ENCODE measurements at regions not wholly inside any gene's neighbourhood (a gene's known extent, or its start where the extent isn't known, plus 50 kb on each side); places are given as distances from the start of the nearest gene placed in this dataset.

DNA sequence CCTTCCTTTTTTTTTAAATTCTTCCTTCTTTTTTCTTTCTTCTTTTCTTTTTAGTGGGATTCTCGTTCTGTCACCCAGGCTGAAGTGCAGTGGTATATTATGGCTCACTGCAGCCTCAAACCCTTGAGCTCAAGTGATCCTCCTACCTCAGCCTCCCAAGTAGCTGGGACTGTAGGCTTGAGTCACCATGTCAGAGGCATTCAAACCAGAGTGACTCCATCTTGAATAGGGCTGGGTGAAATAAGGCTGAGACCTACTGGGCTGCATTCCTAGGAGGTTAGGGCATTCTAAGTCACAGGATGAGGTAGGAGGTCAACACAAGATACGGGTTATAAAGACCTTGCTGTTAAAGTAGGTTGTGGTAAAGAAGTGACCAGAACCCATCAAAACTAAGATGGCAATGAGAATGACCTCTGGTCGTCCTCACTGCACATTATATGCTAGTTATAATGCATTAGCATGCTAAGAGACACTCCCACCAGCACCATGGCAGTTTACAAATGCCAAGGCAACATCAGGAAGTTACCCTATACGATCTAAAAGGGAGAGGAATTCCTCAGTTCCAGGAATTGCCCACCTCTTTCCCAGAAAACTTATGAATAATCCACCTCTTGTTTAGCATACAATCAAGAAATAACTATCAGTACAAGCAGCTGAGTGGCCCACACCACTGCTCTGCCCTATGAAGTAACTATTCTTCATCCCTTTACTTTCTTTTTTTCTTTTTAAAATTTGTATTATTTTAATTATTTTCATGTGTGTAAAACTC lies 99.0 kb upstream of the ITGB1 start:
- Histone ChIP-seq H3K27ac (ENCODE audit: control insufficient read depth, insufficient read depth, low read length) (no peak overlapping the region), H3K27me3 (ENCODE audit: control insufficient read depth, extremely low read depth, insufficient read depth, low read length) (no peaks in the 10 kb centered on the region), H3K9me1 (ENCODE audit: control insufficient read depth, extremely low read depth, insufficient read depth, low read length) (no peaks in the 10 kb centered on the region), H3K4me1 (ENCODE audit: control insufficient read depth, extremely low read depth, insufficient read depth, low read length) (no peaks in the 10 kb centered on the region), H3K9ac (ENCODE audit: control insufficient read depth, extremely low read depth, insufficient read depth, low read length) (no peak overlapping the region), H4K20me1 (ENCODE audit: control insufficient read depth, extremely low read depth, insufficient read depth, low read length) (no peaks in the 10 kb centered on the region), H3K4me2 (ENCODE audit: control insufficient read depth, extremely low read depth, insufficient read depth, low read depth, low read length) (no peak overlapping the region), H3K79me2 (ENCODE audit: control insufficient read depth, insufficient read depth, low read length) (no peaks in the 10 kb centered on the region), H3K4me3 (ENCODE audit: control insufficient read depth in 2 of 3, extremely low read depth in 1 of 3, insufficient read depth in 2 of 3, low read depth in 1 of 3, low read length in 3 of 3) (no peak overlapping the region), H3K9me3 (ENCODE audit: control insufficient read depth, low read depth, low read length) (no peaks in the 10 kb centered on the region), H3K36me3 (ENCODE audit: control insufficient read depth in 2 of 2, extremely low read depth in 1 of 2, insufficient read depth in 2 of 2, low read length in 2 of 2) (no peaks in the 10 kb centered on the region), H2AFZ (ENCODE audit: control insufficient read depth, low read length) (no peak overlapping the region)
- TF ChIP-seq EZH2 (IDR thresholded peaks at IDR 0.05; ENCODE audit: low read length): no peak
- DNase-seq (ENCODE audit: low read depth, low spot score): no peak
- dilution Hi-C loops (cut with MboI; ENCODE audit: extremely low pct_ligation_motif_present, low sequenced_read_pairs): no loop called here
- FAIRE-seq: no peak

DNA sequence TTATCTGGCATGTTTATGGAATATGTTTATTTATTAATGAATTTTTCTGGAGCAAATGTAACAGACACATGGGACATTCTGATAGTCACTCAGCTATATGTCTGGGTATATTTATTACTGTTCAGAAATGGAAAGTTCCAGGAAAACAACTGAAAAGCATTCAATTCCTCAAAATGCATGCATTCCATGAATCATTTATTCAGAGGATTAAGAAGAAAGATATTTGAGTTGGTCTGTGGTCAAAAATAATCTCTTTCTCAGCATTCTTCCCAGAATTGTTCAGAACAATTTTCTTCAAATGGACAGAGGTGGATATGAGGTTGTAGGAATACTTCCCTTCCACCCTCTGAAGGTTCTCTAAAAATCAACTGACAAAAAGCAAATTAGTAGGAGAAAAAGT lies 97.6 kb upstream of the ITGB1 start:
- dilution Hi-C loops (cut with MboI; ENCODE audit: extremely low pct_ligation_motif_present, low sequenced_read_pairs): no loop called here
- Histone ChIP-seq H3K9me3 (ENCODE audit: control insufficient read depth, low read depth, low read length) (no peaks in the 10 kb centered on the region), H4K20me1 (ENCODE audit: control insufficient read depth, extremely low read depth, insufficient read depth, low read length) (no peaks in the 10 kb centered on the region), H3K9ac (ENCODE audit: control insufficient read depth, extremely low read depth, insufficient read depth, low read length) (no peak overlapping the region), H3K4me1 (ENCODE audit: control insufficient read depth, extremely low read depth, insufficient read depth, low read length) (no peaks in the 10 kb centered on the region), H3K27me3 (ENCODE audit: control insufficient read depth, extremely low read depth, insufficient read depth, low read length) (no peaks in the 10 kb centered on the region), H3K79me2 (ENCODE audit: control insufficient read depth, insufficient read depth, low read length) (no peaks in the 10 kb centered on the region), H3K4me3 (ENCODE audit: control insufficient read depth in 2 of 3, extremely low read depth in 1 of 3, insufficient read depth in 2 of 3, low read depth in 1 of 3, low read length in 3 of 3) (no peak overlapping the region), H3K27ac (ENCODE audit: control insufficient read depth, insufficient read depth, low read length) (no peak overlapping the region), H3K9me1 (ENCODE audit: control insufficient read depth, extremely low read depth, insufficient read depth, low read length) (no peaks in the 10 kb centered on the region), H3K4me2 (ENCODE audit: control insufficient read depth, extremely low read depth, insufficient read depth, low read depth, low read length) (no peak overlapping the region), H3K36me3 (ENCODE audit: control insufficient read depth in 2 of 2, extremely low read depth in 1 of 2, insufficient read depth in 2 of 2, low read length in 2 of 2) (no peaks in the 10 kb centered on the region), H2AFZ (ENCODE audit: control insufficient read depth, low read length) (no peak overlapping the region)
- DNase-seq (ENCODE audit: low read depth, low spot score) (no peak), FAIRE-seq (no peak)
- TF ChIP-seq, protein P1, sequence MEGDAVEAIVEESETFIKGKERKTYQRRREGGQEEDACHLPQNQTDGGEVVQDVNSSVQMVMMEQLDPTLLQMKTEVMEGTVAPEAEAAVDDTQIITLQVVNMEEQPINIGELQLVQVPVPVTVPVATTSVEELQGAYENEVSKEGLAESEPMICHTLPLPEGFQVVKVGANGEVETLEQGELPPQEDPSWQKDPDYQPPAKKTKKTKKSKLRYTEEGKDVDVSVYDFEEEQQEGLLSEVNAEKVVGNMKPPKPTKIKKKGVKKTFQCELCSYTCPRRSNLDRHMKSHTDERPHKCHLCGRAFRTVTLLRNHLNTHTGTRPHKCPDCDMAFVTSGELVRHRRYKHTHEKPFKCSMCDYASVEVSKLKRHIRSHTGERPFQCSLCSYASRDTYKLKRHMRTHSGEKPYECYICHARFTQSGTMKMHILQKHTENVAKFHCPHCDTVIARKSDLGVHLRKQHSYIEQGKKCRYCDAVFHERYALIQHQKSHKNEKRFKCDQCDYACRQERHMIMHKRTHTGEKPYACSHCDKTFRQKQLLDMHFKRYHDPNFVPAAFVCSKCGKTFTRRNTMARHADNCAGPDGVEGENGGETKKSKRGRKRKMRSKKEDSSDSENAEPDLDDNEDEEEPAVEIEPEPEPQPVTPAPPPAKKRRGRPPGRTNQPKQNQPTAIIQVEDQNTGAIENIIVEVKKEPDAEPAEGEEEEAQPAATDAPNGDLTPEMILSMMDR (optimal IDR thresholded peaks at IDR 0.05 in 1 of 3, IDR thresholded peaks at IDR 0.05 in 1 of 3, conservative IDR thresholded peaks at IDR 0.05 in 1 of 3; ENCODE audit: extremely low read depth in 1 of 3, insufficient read depth in 2 of 3, low read length in 3 of 3): no peak
- TF ChIP-seq EZH2 (IDR thresholded peaks at IDR 0.05; ENCODE audit: low read length): no peak
